Left lobe of liver (tissue), 2 donors: ENCODE measurements at regions not wholly inside any gene's neighbourhood (a gene's known extent, or its start where the extent isn't known, plus 50 kb on each side); places are given as distances from the start of the nearest gene placed in this dataset.
A peak's percentile ranks its signal among the peaks of the same experiment; 100 is the strongest.

ENCODE experiments used
- ATAC-seq: fragments of 200-7000 bp; cut with Tn5 transposase; one replicate; pipeline ENCODE4 v1.9.1; 2020; ENCODE audit warnings: mild to moderate bottlenecking, moderate library complexity
- DNase-seq: peaks from one replicate; pipeline ENCODE4 v3.0.0-alpha.2; 2020; ENCODE audit warnings: low spot score
- donor health status: DM: no; HTN: no; CAD: no; lungs with moderate emphysema.
- donor health status: DM: no; HTN: yes; CAD: no.

- DNase-seq (no peak), ATAC-seq (no peak)
These were observed 103.6 kb upstream of the BMP2 start for GRCh38 chr20:6663751-6664388.

GRCh38 chr20:6663104-6663503 lies 104.4 kb upstream of the BMP2 start:
- DNase-seq, result no peak
- ATAC-seq, result no peak

- DNase-seq (no peak), ATAC-seq (no peak)
These were observed 105.2 kb upstream of the BMP2 start for GRCh38 chr20:6662309-6662708.

GRCh38 chr20:6660441-6660840 lies 107.0 kb upstream of the BMP2 start:
- DNase-seq, result no peak
- ATAC-seq, result no peak

GRCh38 chr20:6658909-6659308 lies 108.6 kb upstream of the BMP2 start:
- DNase-seq (peak; percentile 55), ATAC-seq (peak; percentile 68)

- ATAC-seq, result peak; percentile 56
- no peak for DNase-seq
These were observed 109.6 kb upstream of the BMP2 start for GRCh38 chr20:6657904-6658303.

GRCh38 chr20:6657111-6657510 lies 110.4 kb upstream of the BMP2 start:
- peak; percentile 73 for ATAC-seq
- DNase-seq, result peak; percentile 65

- no peak for ATAC-seq
- DNase-seq, result no peak
These were observed 112.8 kb upstream of the BMP2 start for GRCh38 chr20:6654513-6655252.

- no peak for DNase-seq
- ATAC-seq, result no peak
These were observed 115.9 kb upstream of the BMP2 start for GRCh38 chr20:6651561-6651960.

GRCh38 chr20:6651016-6651415 lies 116.5 kb upstream of the BMP2 start:
- DNase-seq (no peak), ATAC-seq (no peak)

- DNase-seq (no peak), ATAC-seq (no peak)
These were observed 121.4 kb upstream of the BMP2 start for GRCh38 chr20:6646021-6646636.

GRCh38 chr20:6644813-6645628 lies 122.5 kb upstream of the BMP2 start:
- no peak for DNase-seq
- ATAC-seq, result no peak

GRCh38 chr20:6641012-6641411 lies 126.5 kb upstream of the BMP2 start:
- ATAC-seq (peak; percentile 62), DNase-seq (no peak)

- ATAC-seq, result no peak
- DNase-seq, result no peak
These were observed 130.3 kb upstream of the BMP2 start for GRCh38 chr20:6637160-6637579.

- DNase-seq (no peak), ATAC-seq (peak; percentile 97)
These were observed 131.0 kb upstream of the BMP2 start for GRCh38 chr20:6636209-6637159.

- ATAC-seq, result no peak
- DNase-seq, result no peak
These were observed 132.3 kb upstream of the BMP2 start for GRCh38 chr20:6635034-6635736.

GRCh38 chr20:6632187-6632586 lies 135.3 kb upstream of the BMP2 start:
- ATAC-seq, result peak; percentile 27

GRCh38 chr20:6630514-6630913 lies 137.0 kb upstream of the BMP2 start:
- DNase-seq, result no peak
- ATAC-seq, result no peak

More at GRCh38 chr20:6632187-6632586, 135.3 kb upstream of the BMP2 start:
- DNase-seq, result no peak

GRCh38 chr20:6629564-6629963 lies 137.9 kb upstream of the BMP2 start:
- peak; percentile 51 for ATAC-seq
- DNase-seq, result no peak

GRCh38 chr20:6626805-6627204 lies 140.7 kb upstream of the BMP2 start:
- no peak for ATAC-seq
- no peak for DNase-seq
